OCI-LY1 (cell line): ENCODE measurements at regions not wholly inside any gene's neighbourhood (a gene's known extent, or its start where the extent isn't known, plus 50 kb on each side); places are given as distances from the start of the nearest gene placed in this dataset.

Experiments
- EZH2 ChIP-seq: fragments of 200-600 bp; sonication (generic), shearing (Covaris generic); IDR thresholded peaks from 2 replicates; pipeline ENCODE4 v1.8.0; 2017; ENCODE audit warnings: borderline replicate concordance, mixed run types, mild to moderate bottlenecking, antibody characterized with exemption, low read length, moderate library complexity, mixed read lengths
- TF ChIP-seq, protein P1 (sequence below): fragments of 200-600 bp; sonication (generic), shearing (Covaris generic); IDR thresholded peaks from 2 replicates; pipeline ENCODE4 v1.5.1; 2017; ENCODE audit warnings: mild to moderate bottlenecking, antibody characterized with exemption, low read length, moderate library complexity, mixed read lengths

DNA sequence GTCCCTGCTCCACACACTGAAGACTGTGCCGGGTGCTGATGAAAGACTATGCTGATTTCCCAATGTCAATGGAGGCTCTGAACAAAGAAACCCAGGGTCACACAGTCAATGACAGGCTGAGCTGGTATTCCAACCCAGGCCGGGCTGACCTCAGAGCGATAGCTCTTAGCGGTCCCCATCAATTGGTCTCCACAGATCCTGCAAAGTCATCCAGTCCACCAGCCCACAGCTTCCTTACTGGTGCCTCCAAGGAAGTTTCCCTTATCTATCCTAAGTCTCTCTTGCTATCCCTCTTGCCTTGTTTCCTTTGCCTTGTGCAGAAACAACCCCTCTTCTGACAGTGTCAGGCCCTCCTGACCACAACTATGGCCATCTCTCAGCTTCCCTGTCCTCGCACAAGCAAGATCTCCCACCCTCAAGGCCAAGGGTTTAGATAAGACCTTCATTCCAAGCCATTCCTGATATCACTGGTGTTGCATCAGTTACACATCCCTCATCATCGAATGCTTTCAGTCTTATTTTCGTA is 52.7 kb upstream of the KSR1 start:
- TF ChIP-seq, protein P1, sequence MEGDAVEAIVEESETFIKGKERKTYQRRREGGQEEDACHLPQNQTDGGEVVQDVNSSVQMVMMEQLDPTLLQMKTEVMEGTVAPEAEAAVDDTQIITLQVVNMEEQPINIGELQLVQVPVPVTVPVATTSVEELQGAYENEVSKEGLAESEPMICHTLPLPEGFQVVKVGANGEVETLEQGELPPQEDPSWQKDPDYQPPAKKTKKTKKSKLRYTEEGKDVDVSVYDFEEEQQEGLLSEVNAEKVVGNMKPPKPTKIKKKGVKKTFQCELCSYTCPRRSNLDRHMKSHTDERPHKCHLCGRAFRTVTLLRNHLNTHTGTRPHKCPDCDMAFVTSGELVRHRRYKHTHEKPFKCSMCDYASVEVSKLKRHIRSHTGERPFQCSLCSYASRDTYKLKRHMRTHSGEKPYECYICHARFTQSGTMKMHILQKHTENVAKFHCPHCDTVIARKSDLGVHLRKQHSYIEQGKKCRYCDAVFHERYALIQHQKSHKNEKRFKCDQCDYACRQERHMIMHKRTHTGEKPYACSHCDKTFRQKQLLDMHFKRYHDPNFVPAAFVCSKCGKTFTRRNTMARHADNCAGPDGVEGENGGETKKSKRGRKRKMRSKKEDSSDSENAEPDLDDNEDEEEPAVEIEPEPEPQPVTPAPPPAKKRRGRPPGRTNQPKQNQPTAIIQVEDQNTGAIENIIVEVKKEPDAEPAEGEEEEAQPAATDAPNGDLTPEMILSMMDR = no peak
- no peak for TF ChIP-seq EZH2
